Transverse colon (tissue), 4 donors: ENCODE measurements at regions not wholly inside any gene's neighbourhood (a gene's known extent, or its start where the extent isn't known, plus 50 kb on each side); places are given as distances from the start of the nearest gene placed in this dataset.

Source experiments
- EP300 ChIP-seq: sonication (generic); formaldehyde crosslinking; IDR thresholded peaks from one replicate; pipeline ENCODE4 v1.6.1; 2017; ENCODE audit warnings: antibody characterized with exemption, low read depth
- POLR2A ChIP-seq: fragments of 450-650 bp; IDR thresholded peaks from one replicate; pipeline ENCODE4 v1.6.1; 2016; ENCODE audit warnings: antibody characterized with exemption, mild to moderate bottlenecking, moderate library complexity
- POLR2AphosphoS5 ChIP-seq, 3 donors: sonication (generic); formaldehyde crosslinking; IDR thresholded peaks; one replicate each; pipeline ENCODE4 v1.6.1; 2016; ENCODE audit warnings: antibody characterized with exemption in 3 of 3
- TF ChIP-seq, protein P1 (sequence below), 5 experiments: fragments of 200-600 bp in 3 of 5; fragments of 450-650 bp in 2 of 5; sonication (generic) in 3 of 5; IDR thresholded peaks; 1 replicate in 2 of 5; 2 replicates in 3 of 5; pipeline ENCODE4 v1.5.1; 2016 to 2017; ENCODE audit warnings: antibody characterized with exemption in 5 of 5, inconsistent platforms in 3 of 5, mild to moderate bottlenecking in 2 of 5, moderate library complexity in 1 of 5

DNA sequence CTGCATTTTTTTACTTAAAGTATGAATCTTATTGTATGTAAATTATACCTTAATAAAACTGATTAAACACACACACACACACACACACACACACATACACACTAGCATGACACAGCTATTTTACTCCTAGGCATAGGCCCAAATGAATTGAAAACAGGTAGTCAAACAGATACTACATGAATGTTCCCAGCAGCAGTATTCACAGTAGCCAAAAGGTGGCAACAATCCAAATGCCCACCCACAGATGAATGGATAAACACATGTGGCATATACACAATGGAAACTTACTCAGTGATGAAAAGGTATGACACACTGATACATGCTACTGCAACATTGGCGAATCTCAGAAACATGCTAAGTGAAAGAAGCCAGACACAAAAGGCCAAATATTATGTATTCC, 223.5 kb downstream of the CYB561 start:
- no peak for TF ChIP-seq EP300
- TF ChIP-seq, protein P1, sequence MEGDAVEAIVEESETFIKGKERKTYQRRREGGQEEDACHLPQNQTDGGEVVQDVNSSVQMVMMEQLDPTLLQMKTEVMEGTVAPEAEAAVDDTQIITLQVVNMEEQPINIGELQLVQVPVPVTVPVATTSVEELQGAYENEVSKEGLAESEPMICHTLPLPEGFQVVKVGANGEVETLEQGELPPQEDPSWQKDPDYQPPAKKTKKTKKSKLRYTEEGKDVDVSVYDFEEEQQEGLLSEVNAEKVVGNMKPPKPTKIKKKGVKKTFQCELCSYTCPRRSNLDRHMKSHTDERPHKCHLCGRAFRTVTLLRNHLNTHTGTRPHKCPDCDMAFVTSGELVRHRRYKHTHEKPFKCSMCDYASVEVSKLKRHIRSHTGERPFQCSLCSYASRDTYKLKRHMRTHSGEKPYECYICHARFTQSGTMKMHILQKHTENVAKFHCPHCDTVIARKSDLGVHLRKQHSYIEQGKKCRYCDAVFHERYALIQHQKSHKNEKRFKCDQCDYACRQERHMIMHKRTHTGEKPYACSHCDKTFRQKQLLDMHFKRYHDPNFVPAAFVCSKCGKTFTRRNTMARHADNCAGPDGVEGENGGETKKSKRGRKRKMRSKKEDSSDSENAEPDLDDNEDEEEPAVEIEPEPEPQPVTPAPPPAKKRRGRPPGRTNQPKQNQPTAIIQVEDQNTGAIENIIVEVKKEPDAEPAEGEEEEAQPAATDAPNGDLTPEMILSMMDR (IDR thresholded peaks at IDR 0.05): no peak
- no peak for TF ChIP-seq POLR2A
- no peak for TF ChIP-seq POLR2AphosphoS5 (IDR thresholded peaks at IDR 0.05)
